ENCODE measurements at regions not wholly inside any gene's neighbourhood (a gene's known extent, or its start where the extent isn't known, plus 50 kb on each side); places are given as distances from the start of the nearest gene placed in this dataset.

DNA sequence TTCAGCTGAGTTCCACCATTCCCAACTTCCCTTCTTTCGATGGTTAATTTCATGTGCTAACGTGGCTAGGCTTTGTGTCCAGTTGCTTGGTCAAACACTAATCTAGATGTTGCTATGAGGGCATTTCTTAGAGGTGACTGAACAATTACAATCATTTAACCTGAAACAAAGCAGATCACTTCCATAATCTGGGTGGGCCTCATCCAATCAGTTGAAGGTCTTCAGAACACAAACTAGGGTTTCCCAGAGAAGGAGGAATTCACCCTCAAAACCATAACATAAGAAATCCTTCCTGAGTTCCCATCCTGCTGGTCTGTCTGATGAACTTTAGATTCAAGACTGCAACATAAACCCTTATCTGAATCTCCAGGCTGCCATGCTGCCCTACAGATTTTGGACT, 2381.7 kb downstream of the MAT2B start:
- no peaks in the 10 kb centered on the region; the same call in 1 of the 2 replicates for H3K9me3 ChIP-seq
- no peak overlapping the region for H3K4me3 ChIP-seq (ENCODE audit: low read depth, low read length)
- no peaks in the 10 kb centered on the region for H3K36me3 ChIP-seq
- no peak for TF ChIP-seq CTCF (IDR thresholded peaks at IDR 0.05; ENCODE audit: low read depth, low read length)
- no peaks in the 10 kb centered on the region for H3K27me3 ChIP-seq
- H3K4me1 ChIP-seq, result no peaks in the 10 kb centered on the region
- DNase-seq, result no peak

DNA sequence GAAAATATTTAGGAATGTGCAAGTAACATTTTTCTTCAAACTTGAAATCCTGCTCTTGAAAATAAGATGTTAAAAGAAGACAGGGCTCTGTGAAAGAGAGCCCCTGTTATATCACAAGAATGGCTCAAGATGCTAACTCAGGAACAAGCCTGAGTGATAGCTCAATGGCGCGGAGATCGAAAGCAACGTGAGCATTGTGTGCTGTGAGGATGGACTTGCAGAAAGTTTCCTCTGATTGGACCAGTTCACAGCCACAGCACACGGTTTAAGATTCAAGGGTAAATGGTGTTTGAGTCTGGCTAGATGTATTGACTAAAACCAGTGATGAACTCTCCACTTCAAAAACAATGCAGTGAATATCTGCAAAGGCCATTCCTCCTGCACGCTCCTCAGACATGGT, 2387.0 kb downstream of the MAT2B start:
- no peaks in the 10 kb centered on the region for H3K36me3 ChIP-seq
- H3K27me3 ChIP-seq, result no peaks in the 10 kb centered on the region
- no peaks in the 10 kb centered on the region for H3K4me1 ChIP-seq
- no peak for TF ChIP-seq CTCF (IDR thresholded peaks at IDR 0.05; ENCODE audit: low read depth, low read length)
- no peak for DNase-seq
- no peak overlapping the region for H3K4me3 ChIP-seq (ENCODE audit: low read depth, low read length)
- no peaks in the 10 kb centered on the region for H3K9me3 ChIP-seq

DNA sequence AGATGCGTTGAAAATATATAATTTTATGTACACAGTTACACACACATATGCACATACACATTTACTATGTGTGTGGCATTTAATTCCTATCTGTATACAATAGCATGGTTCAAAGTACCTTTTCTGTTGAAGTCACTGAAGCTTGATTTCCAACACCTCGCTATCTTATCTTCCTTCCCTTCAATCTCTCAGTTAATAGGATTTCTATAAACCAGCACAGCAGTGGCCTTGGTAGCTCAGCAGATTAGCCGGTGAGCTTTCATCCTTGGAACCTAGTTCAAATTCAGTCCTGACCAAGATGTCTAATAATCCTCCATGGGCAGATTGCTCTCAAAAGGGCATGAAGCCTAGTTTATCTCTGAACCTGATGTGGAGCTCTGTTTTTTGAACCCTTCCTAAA, 2389.5 kb downstream of the MAT2B start:
- no peak overlapping the region for H3K4me3 ChIP-seq (ENCODE audit: low read depth, low read length)
- H3K4me1 ChIP-seq, result no peaks in the 10 kb centered on the region
- no peaks in the 10 kb centered on the region for H3K36me3 ChIP-seq
- TF ChIP-seq CTCF (IDR thresholded peaks at IDR 0.05; ENCODE audit: low read depth, low read length), result no peak
- H3K27me3 ChIP-seq, result no peaks in the 10 kb centered on the region
- no peak for DNase-seq
- H3K9me3 ChIP-seq, result no peaks in the 10 kb centered on the region; the same call in 1 of the 2 replicates

- TF ChIP-seq CTCF (IDR thresholded peaks at IDR 0.05; ENCODE audit: low read depth, low read length), result no peak
- H3K4me1 ChIP-seq, result no peaks in the 10 kb centered on the region
Observed at GRCh38 chr5:165903835-165904234, 2387.6 kb upstream of the WWC1 start.

DNA sequence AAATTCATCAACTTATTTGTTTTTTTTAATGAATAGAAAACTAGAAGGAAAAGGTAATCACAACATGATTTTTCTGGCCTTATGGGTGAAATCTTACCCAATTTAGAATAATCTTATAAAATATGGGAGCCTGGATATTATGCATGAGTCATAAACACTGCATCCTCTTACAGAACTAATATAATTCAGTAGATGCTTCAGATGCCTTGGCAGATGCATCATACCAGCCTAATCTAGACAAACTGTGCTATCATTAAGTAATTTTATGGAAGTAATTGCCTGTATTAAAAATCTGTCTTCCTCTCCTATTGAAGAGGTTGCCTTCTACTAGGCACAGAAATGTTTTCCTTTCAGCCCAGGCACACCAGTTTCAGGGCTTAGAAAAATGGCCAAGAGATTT, 2384.6 kb upstream of the WWC1 start:
- Histone ChIP-seq H3K36me3 (no peaks in the 10 kb centered on the region), H3K4me1 (no peaks in the 10 kb centered on the region), H3K9me3 (no peaks in the 10 kb centered on the region), H3K4me3 (ENCODE audit: low read depth, low read length) (no peak overlapping the region), H3K27me3 (no peaks in the 10 kb centered on the region)
- TF ChIP-seq CTCF (IDR thresholded peaks at IDR 0.05; ENCODE audit: low read depth, low read length), result no peak
- DNase-seq, result no peak

More at GRCh38 chr5:165903835-165904234, 2387.6 kb upstream of the WWC1 start:
- no peak for DNase-seq
- Histone ChIP-seq H3K36me3 (no peaks in the 10 kb centered on the region), H3K27me3 (no peaks in the 10 kb centered on the region), H3K9me3 (no peaks in the 10 kb centered on the region; the same call in 1 of the 2 replicates), H3K4me3 (ENCODE audit: low read depth, low read length) (no peak overlapping the region)

DNA sequence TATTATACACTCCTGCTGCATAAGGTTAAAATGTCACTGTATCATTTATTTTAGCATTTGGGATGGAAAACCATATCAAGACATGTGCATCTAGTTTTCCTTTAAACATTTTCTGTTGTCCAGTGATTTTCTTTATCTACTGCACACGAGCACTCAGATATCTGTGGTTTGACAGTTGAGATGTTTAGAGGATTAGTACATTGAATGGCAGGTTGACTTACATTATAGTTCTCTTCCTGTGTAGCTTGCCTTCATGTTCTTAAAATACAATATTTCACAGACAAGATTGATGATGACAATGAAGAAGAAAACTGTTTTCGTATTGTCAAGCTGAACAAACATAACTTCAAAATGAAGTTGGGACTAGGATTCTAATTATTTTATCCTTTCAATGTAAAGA, 2378.4 kb upstream of the WWC1 start:
- H3K27me3 ChIP-seq, result no peaks in the 10 kb centered on the region
- H3K9me3 ChIP-seq, result no peaks in the 10 kb centered on the region
- no peaks in the 10 kb centered on the region for H3K36me3 ChIP-seq
- H3K4me3 ChIP-seq (ENCODE audit: low read depth, low read length), result no peak overlapping the region
- no peak for DNase-seq
- H3K4me1 ChIP-seq, result no peaks in the 10 kb centered on the region
- TF ChIP-seq CTCF (IDR thresholded peaks at IDR 0.05; ENCODE audit: low read depth, low read length), result no peak

Measured in BE2C (cell line).